ENCODE measurements at regions not wholly inside any gene's neighbourhood (a gene's known extent, or its start where the extent isn't known, plus 50 kb on each side); places are given as distances from the start of the nearest gene placed in this dataset.

- H3K4me1 ChIP-seq (ENCODE audit: insufficient read depth, low read length, severe bottlenecking), result no peaks in the 10 kb centered on the region
These were observed 400.3 kb downstream of the AASDHPPT start for GRCh38 chr11:106477776-106478175.

DNA sequence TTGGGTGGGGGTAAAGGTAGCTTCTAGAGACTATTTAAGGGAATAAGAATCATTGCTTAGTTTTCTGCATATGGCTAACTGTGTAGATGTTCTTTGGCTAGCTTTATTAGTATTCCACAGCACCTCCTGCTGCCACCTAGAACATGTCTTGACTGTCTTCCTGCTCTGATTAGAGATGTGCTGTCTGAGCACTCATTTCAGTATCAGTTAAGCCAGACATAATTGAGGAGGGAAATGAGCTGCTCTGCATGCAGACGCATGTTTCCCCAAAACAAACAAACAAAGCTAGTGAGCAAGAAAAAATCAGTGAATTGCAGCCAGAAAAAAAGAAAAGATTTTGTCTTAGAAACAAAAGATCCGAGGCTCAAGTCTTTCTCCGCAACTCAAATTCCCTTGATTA is 402.2 kb downstream of the AASDHPPT start:
- TF ChIP-seq, protein P1, sequence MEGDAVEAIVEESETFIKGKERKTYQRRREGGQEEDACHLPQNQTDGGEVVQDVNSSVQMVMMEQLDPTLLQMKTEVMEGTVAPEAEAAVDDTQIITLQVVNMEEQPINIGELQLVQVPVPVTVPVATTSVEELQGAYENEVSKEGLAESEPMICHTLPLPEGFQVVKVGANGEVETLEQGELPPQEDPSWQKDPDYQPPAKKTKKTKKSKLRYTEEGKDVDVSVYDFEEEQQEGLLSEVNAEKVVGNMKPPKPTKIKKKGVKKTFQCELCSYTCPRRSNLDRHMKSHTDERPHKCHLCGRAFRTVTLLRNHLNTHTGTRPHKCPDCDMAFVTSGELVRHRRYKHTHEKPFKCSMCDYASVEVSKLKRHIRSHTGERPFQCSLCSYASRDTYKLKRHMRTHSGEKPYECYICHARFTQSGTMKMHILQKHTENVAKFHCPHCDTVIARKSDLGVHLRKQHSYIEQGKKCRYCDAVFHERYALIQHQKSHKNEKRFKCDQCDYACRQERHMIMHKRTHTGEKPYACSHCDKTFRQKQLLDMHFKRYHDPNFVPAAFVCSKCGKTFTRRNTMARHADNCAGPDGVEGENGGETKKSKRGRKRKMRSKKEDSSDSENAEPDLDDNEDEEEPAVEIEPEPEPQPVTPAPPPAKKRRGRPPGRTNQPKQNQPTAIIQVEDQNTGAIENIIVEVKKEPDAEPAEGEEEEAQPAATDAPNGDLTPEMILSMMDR (IDR thresholded peaks at IDR 0.05; ENCODE audit: low read length), result no peak
- no peak for TF ChIP-seq EZH2 (IDR thresholded peaks at IDR 0.05; ENCODE audit: borderline replicate concordance, low read length)
- no peak overlapping the region for H3K4me3 ChIP-seq (ENCODE audit: low read depth, low read length, poor library complexity, severe bottlenecking)
- no peaks in the 10 kb centered on the region for H3K36me3 ChIP-seq (ENCODE audit: insufficient read depth, low read length)
- H3K9ac ChIP-seq (ENCODE audit: low read length), result no peak overlapping the region
- H2AFZ ChIP-seq (ENCODE audit: low read length), result no peak overlapping the region
- H3K27me3 ChIP-seq (ENCODE audit: insufficient read depth, low read length), result no peaks in the 10 kb centered on the region
- no peaks in the 10 kb centered on the region for H3K9me3 ChIP-seq (ENCODE audit: low read length)
- H4K20me1 ChIP-seq (ENCODE audit: insufficient read depth, low read length), result no peaks in the 10 kb centered on the region
- H3K9me2 ChIP-seq (ENCODE audit: low read depth, low read length), result no peaks in the 10 kb centered on the region
- no peaks in the 10 kb centered on the region for H3F3A ChIP-seq (ENCODE audit: insufficient read depth, low read length)
- no peak overlapping the region for H3K27ac ChIP-seq (ENCODE audit: low read depth, low read length, poor library complexity, severe bottlenecking)
- no peaks in the 10 kb centered on the region for H3K4me1 ChIP-seq (ENCODE audit: insufficient read depth, low read length, severe bottlenecking)
- no peak overlapping the region for H3K4me2 ChIP-seq (ENCODE audit: low read length)
- H3K79me2 ChIP-seq (ENCODE audit: insufficient read depth, low read length), result no peaks in the 10 kb centered on the region

More at GRCh38 chr11:106477776-106478175, 400.3 kb downstream of the AASDHPPT start:
- Histone ChIP-seq H3K9me2 (ENCODE audit: low read depth, low read length) (no peaks in the 10 kb centered on the region), H3K4me3 (ENCODE audit: low read depth, low read length, poor library complexity, severe bottlenecking) (no peak overlapping the region), H3F3A (ENCODE audit: insufficient read depth, low read length) (no peaks in the 10 kb centered on the region), H3K9ac (ENCODE audit: low read length) (no peak overlapping the region), H3K79me2 (ENCODE audit: insufficient read depth, low read length) (no peaks in the 10 kb centered on the region), H2AFZ (ENCODE audit: low read length) (no peak overlapping the region), H4K20me1 (ENCODE audit: insufficient read depth, low read length) (no peaks in the 10 kb centered on the region), H3K9me3 (ENCODE audit: low read length) (no peaks in the 10 kb centered on the region), H3K36me3 (ENCODE audit: insufficient read depth, low read length) (no peaks in the 10 kb centered on the region), H3K27me3 (ENCODE audit: insufficient read depth, low read length) (no peaks in the 10 kb centered on the region), H3K4me2 (ENCODE audit: low read length) (no peak overlapping the region), H3K27ac (ENCODE audit: low read depth, low read length, poor library complexity, severe bottlenecking) (no peak overlapping the region)
- TF ChIP-seq EZH2 (IDR thresholded peaks at IDR 0.05; ENCODE audit: borderline replicate concordance, low read length), result no peak
- TF ChIP-seq, protein P1 (IDR thresholded peaks at IDR 0.05; ENCODE audit: low read length), result no peak

GRCh38 chr11:106480581-106481190 is 403.2 kb downstream of the AASDHPPT start:
- Histone ChIP-seq H3K9me2 (ENCODE audit: low read depth, low read length) (no peaks in the 10 kb centered on the region), H3K4me3 (ENCODE audit: low read depth, low read length, poor library complexity, severe bottlenecking) (no peak overlapping the region), H3K4me2 (ENCODE audit: low read length) (no peak overlapping the region), H4K20me1 (ENCODE audit: insufficient read depth, low read length) (no peaks in the 10 kb centered on the region), H3K9ac (ENCODE audit: low read length) (no peak overlapping the region), H3K36me3 (ENCODE audit: insufficient read depth, low read length) (no peaks in the 10 kb centered on the region), H3F3A (ENCODE audit: insufficient read depth, low read length) (no peaks in the 10 kb centered on the region), H3K79me2 (ENCODE audit: insufficient read depth, low read length) (no peaks in the 10 kb centered on the region), H3K27ac (ENCODE audit: low read depth, low read length, poor library complexity, severe bottlenecking) (no peak overlapping the region), H3K4me1 (ENCODE audit: insufficient read depth, low read length, severe bottlenecking) (no peaks in the 10 kb centered on the region), H2AFZ (ENCODE audit: low read length) (no peak overlapping the region), H3K27me3 (ENCODE audit: insufficient read depth, low read length) (no peaks in the 10 kb centered on the region), H3K9me3 (ENCODE audit: low read length) (no peaks in the 10 kb centered on the region)
- TF ChIP-seq, protein P1 (IDR thresholded peaks at IDR 0.05; ENCODE audit: low read length), result no peak
- TF ChIP-seq EZH2 (IDR thresholded peaks at IDR 0.05; ENCODE audit: borderline replicate concordance, low read length), result no peak
